WTC11 (cell line): ENCODE measurements at regions not wholly inside any gene's neighbourhood (a gene's known extent, or its start where the extent isn't known, plus 50 kb on each side); places are given as distances from the start of the nearest gene placed in this dataset.

Experiments
- ATAC-seq: fragments of 200-7000 bp; cut with Tn5 transposase; 2 replicates; pipeline ENCODE4 v1.10.0; 2021; ENCODE audit warnings: mild to moderate bottlenecking, moderate library complexity
- CTCF ChIA-PET: fragments of 300-600 bp; sonication (Branson Sonifier 250); formaldehyde crosslinking; loops from one replicate; lab custom pipeline; 2021; ENCODE audit warnings: antibody characterized with exemption; lab: Charles Lee
- POLR2A ChIA-PET: fragments of 350-600 bp; sonication (Branson Sonifier 250); formaldehyde crosslinking; loops from one replicate; lab custom pipeline; 2021; ENCODE audit warnings: antibody characterized with exemption; lab: Charles Lee
- DNase-seq: peaks from one replicate; pipeline ENCODE4 v3.0.0; 2021; ENCODE audit warnings: low spot score
- H3K27ac Mint-ChIP-seq: 2 replicates; pipeline ENCODE4 v1.8.0; 2021; ENCODE audit warnings: mixed read lengths
- H3K27me3 Mint-ChIP-seq: 2 replicates; pipeline ENCODE4 v1.8.0; 2021; ENCODE audit warnings: low read depth, mild to moderate bottlenecking, moderate library complexity, mixed read lengths
- H3K36me3 Mint-ChIP-seq: 2 replicates; pipeline ENCODE4 v1.8.0; 2021; ENCODE audit warnings: mixed read lengths
- H3K4me1 Mint-ChIP-seq: 2 replicates; pipeline ENCODE4 v1.8.0; 2022; ENCODE audit warnings: mixed read lengths
- H3K4me3 Mint-ChIP-seq: 2 replicates; pipeline ENCODE4 v1.8.0; 2021; ENCODE audit warnings: mild to moderate bottlenecking, moderate library complexity, mixed read lengths
- H3K9me3 Mint-ChIP-seq: 2 replicates; pipeline ENCODE4 v1.8.0; 2021; ENCODE audit warnings: mixed read lengths
- AR ChIP-seq: fragments of 250-450 bp; sonication (Bioruptor Pico); IDR thresholded peaks from 2 replicates; pipeline ENCODE4 v1.9.0; 2021; ENCODE audit warnings: mild to moderate bottlenecking
- CBFB ChIP-seq: sonication (generic); formaldehyde crosslinking; IDR thresholded peaks from 2 replicates; pipeline ENCODE4 v1.8.1; 2022; ENCODE audit warnings: mild to moderate bottlenecking, low read depth, missing genetic modification reagents
- ERG ChIP-seq: fragments of 250-450 bp; sonication (Bioruptor Pico); IDR thresholded peaks from 2 replicates; pipeline ENCODE4 v1.8.0; 2021; ENCODE audit warnings: mild to moderate bottlenecking
- HMGA2 ChIP-seq: fragments of 250-450 bp; sonication (Bioruptor Pico); IDR thresholded peaks from 2 replicates; pipeline ENCODE4 v1.4.0; 2021; ENCODE audit warnings: mild to moderate bottlenecking, moderate library complexity
- IRF2 ChIP-seq: sonication (generic); formaldehyde crosslinking; IDR thresholded peaks from 2 replicates; pipeline ENCODE4 v1.8.0; 2022; ENCODE audit warnings: low read depth, missing genetic modification reagents, borderline replicate concordance
- MYBL2 ChIP-seq: sonication (generic); formaldehyde crosslinking; IDR thresholded peaks from 2 replicates; pipeline ENCODE4 v1.8.1; 2023; ENCODE audit warnings: mild to moderate bottlenecking, moderate library complexity, missing genetic modification reagents
- NFATC4 ChIP-seq: fragments of 250-450 bp; sonication (Bioruptor Pico); IDR thresholded peaks from 2 replicates; pipeline ENCODE4 v1.9.0; 2021; ENCODE audit warnings: mild to moderate bottlenecking
- RELA ChIP-seq: sonication (generic); formaldehyde crosslinking; IDR thresholded peaks from 2 replicates; pipeline ENCODE4 v1.8.1; 2022; ENCODE audit warnings: missing genetic modification reagents, mild to moderate bottlenecking, borderline replicate concordance
- SMAD4 ChIP-seq: sonication (generic); formaldehyde crosslinking; IDR thresholded peaks from 2 replicates; pipeline ENCODE4 v1.8.0; 2022; ENCODE audit warnings: mild to moderate bottlenecking, missing genetic modification reagents
- STAT6 ChIP-seq: sonication (generic); formaldehyde crosslinking; conservative IDR thresholded peaks from 2 replicates; pipeline ENCODE4 v1.8.1; 2023; ENCODE audit warnings: mild to moderate bottlenecking, low read depth, missing genetic modification reagents, moderate library complexity
- TEAD4 ChIP-seq: sonication (generic); formaldehyde crosslinking; IDR thresholded peaks from 2 replicates; pipeline ENCODE4 v1.8.0; 2022; ENCODE audit warnings: mild to moderate bottlenecking, missing genetic modification reagents
- ZNF263 ChIP-seq: sonication (generic); formaldehyde crosslinking; IDR thresholded peaks from 2 replicates; pipeline ENCODE4 v1.8.1; 2022; ENCODE audit warnings: low read depth, mild to moderate bottlenecking, moderate library complexity, missing genetic modification reagents
- ZNF317 ChIP-seq: sonication (generic); formaldehyde crosslinking; IDR thresholded peaks from 2 replicates; pipeline ENCODE4 v1.8.1; 2023; ENCODE audit warnings: low read depth, mild to moderate bottlenecking, moderate library complexity, missing genetic modification reagents, borderline replicate concordance
- ZNF396 ChIP-seq: fragments of 250-450 bp; sonication (Bioruptor Pico); IDR thresholded peaks from 2 replicates; pipeline ENCODE4 v1.8.0; 2021; ENCODE audit warnings: mild to moderate bottlenecking, moderate library complexity, borderline replicate concordance
- ZNF512 ChIP-seq: sonication (generic); formaldehyde crosslinking; IDR thresholded peaks from 2 replicates; pipeline ENCODE4 v1.8.1; 2022; ENCODE audit warnings: missing genetic modification reagents, borderline replicate concordance
- ZNF671 ChIP-seq: fragments of 250-450 bp; sonication (Bioruptor Pico); IDR thresholded peaks from 2 replicates; pipeline ENCODE4 v1.8.0; 2021; ENCODE audit warnings: mild to moderate bottlenecking
- TF ChIP-seq, protein P1 (sequence below): fragments of 250-450 bp; sonication (Bioruptor Pico); conservative IDR thresholded peaks from 2 replicates; pipeline ENCODE4 v1.9.0; 2021; ENCODE audit warnings: mild to moderate bottlenecking
- TF ChIP-seq, protein P2 (sequence below): sonication (generic); formaldehyde crosslinking; IDR thresholded peaks from 2 replicates; pipeline ENCODE4 v1.8.0; 2023; ENCODE audit warnings: missing genetic modification reagents, mild to moderate bottlenecking, borderline replicate concordance
- TF ChIP-seq, protein P3 (sequence below): sonication (generic); formaldehyde crosslinking; IDR thresholded peaks from 2 replicates; pipeline ENCODE4 v1.8.1; 2022; ENCODE audit warnings: mild to moderate bottlenecking, moderate library complexity, missing genetic modification reagents
- TF ChIP-seq, protein P4 (sequence below): sonication (generic); formaldehyde crosslinking; IDR thresholded peaks from 2 replicates; pipeline ENCODE4 v1.8.1; 2022; ENCODE audit warnings: low read depth, mild to moderate bottlenecking, moderate library complexity, missing genetic modification reagents, borderline replicate concordance

- no peak overlapping the region for H3K27ac Mint-ChIP-seq
- H3K4me3 Mint-ChIP-seq: no peak overlapping the region
Observed at GRCh38 chr5:119811458-119811857, 182.1 kb downstream of the FAM170A start.

DNA sequence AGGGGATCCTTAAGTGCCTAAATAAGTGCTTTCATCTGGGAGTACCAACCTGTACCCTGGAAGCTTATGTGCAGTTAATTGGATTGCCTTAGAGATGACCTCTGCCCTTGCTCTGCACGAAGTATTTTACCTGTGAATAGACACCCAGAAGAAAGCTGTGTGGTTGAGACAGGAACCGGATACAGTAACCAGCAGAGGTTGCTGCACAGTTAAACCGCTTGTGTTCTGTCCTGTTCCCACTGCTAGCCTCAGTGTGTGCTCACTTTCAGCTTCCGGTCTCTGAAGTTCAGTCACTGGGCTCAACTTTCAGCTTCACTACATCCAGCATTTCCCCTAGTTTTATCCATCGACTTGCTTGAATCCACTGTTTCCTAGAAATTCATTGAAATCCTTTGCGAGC, 185.3 kb downstream of the FAM170A start:
- Mint-ChIP-seq H3K4me3 (no peak overlapping the region), H3K27me3 (no peaks in the 10 kb centered on the region), H3K9me3 (no peaks in the 10 kb centered on the region), H3K27ac (no peak overlapping the region), H3K36me3 (no peaks in the 10 kb centered on the region), H3K4me1 (peaks cover 11% of the 10 kb centered on the region)
- ChIA-PET POLR2A (interaction anchor here (0.7 kb wide), 1 partner anchor 394 kb away, joined by 3 read pairs; no protein-coding TSS in a partner anchor), CTCF (no interaction called here)
- ATAC-seq: peak; percentile 47; the same call in 1 of the 2 replicates
- DNase-seq: no peak
- no peak for TF ChIP-seq CBFB (CRISPR knock-in tag)
- TF ChIP-seq ZNF263 (CRISPR knock-in tag): no peak
- TF ChIP-seq STAT6 (CRISPR knock-in tag): no peak
- no peak for TF ChIP-seq AR (CRISPR knock-in tag)
- TF ChIP-seq, protein P1, sequence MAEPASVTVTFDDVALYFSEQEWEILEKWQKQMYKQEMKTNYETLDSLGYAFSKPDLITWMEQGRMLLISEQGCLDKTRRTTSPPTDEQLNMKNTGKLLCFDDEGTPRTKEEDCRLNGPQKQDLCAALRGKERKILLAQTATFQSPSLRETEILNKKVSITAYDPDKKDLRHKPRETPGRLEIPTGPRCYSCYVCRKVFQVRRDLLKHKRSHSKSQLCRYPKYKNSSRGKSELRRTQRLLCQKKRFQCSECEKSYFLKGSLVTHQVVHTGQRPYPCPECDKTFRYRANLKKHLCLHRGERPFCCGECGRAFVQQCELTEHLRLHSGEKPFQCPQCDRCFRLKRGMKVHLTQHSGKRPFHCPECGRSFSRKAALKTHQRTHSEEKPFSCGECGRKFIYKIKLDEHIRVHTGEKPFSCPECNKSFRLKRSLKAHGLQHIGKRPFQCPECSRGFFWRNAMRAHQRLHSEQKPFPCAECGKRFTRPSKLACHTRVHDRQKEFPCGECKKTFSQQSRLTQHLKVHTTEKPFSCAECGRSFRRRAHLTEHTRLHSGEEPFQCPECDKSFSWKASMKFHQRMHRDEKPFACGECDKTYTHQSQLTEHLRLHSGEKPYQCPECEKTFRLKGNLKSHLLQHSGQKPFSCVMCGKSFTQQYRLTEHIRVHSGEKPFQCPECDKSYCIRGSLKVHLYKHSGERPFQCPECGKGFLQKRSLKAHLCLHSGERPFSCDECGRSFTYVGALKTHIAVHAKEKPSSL: no peak
- no peak for TF ChIP-seq ERG (CRISPR knock-in tag)
- TF ChIP-seq, protein P2, sequence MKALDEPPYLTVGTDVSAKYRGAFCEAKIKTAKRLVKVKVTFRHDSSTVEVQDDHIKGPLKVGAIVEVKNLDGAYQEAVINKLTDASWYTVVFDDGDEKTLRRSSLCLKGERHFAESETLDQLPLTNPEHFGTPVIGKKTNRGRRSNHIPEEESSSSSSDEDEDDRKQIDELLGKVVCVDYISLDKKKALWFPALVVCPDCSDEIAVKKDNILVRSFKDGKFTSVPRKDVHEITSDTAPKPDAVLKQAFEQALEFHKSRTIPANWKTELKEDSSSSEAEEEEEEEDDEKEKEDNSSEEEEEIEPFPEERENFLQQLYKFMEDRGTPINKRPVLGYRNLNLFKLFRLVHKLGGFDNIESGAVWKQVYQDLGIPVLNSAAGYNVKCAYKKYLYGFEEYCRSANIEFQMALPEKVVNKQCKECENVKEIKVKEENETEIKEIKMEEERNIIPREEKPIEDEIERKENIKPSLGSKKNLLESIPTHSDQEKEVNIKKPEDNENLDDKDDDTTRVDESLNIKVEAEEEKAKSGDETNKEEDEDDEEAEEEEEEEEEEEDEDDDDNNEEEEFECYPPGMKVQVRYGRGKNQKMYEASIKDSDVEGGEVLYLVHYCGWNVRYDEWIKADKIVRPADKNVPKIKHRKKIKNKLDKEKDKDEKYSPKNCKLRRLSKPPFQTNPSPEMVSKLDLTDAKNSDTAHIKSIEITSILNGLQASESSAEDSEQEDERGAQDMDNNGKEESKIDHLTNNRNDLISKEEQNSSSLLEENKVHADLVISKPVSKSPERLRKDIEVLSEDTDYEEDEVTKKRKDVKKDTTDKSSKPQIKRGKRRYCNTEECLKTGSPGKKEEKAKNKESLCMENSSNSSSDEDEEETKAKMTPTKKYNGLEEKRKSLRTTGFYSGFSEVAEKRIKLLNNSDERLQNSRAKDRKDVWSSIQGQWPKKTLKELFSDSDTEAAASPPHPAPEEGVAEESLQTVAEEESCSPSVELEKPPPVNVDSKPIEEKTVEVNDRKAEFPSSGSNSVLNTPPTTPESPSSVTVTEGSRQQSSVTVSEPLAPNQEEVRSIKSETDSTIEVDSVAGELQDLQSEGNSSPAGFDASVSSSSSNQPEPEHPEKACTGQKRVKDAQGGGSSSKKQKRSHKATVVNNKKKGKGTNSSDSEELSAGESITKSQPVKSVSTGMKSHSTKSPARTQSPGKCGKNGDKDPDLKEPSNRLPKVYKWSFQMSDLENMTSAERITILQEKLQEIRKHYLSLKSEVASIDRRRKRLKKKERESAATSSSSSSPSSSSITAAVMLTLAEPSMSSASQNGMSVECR: no peak
- TF ChIP-seq ZNF671 (CRISPR knock-in tag): no peak
- no peak for TF ChIP-seq ZNF512 (CRISPR knock-in tag)
- no peak for TF ChIP-seq ZNF396 (CRISPR knock-in tag)
- TF ChIP-seq NFATC4 (CRISPR knock-in tag): no peak
- TF ChIP-seq, protein P3, sequence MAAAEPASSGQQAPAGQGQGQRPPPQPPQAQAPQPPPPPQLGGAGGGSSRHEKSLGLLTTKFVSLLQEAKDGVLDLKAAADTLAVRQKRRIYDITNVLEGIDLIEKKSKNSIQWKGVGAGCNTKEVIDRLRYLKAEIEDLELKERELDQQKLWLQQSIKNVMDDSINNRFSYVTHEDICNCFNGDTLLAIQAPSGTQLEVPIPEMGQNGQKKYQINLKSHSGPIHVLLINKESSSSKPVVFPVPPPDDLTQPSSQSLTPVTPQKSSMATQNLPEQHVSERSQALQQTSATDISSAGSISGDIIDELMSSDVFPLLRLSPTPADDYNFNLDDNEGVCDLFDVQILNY (CRISPR knock-in tag): no peak
- no peak for TF ChIP-seq ZNF317
- TF ChIP-seq RELA (CRISPR knock-in tag): no peak

More at GRCh38 chr5:119811458-119811857, 182.1 kb downstream of the FAM170A start:
- POLR2A ChIA-PET: no interaction called here
- Mint-ChIP-seq H3K36me3 (peaks cover 9% of the 10 kb centered on the region), H3K4me1 (peaks cover 11% of the 10 kb centered on the region), H3K9me3 (peaks cover 14% of the 10 kb centered on the region), H3K27me3 (no peaks in the 10 kb centered on the region)
- TF ChIP-seq TEAD4 (CRISPR knock-in tag) (no peak), SMAD4 (CRISPR knock-in tag) (no peak), HMGA2 (no peak), IRF2 (no peak), MYBL2 (CRISPR knock-in tag) (no peak)
- TF ChIP-seq, protein P4, sequence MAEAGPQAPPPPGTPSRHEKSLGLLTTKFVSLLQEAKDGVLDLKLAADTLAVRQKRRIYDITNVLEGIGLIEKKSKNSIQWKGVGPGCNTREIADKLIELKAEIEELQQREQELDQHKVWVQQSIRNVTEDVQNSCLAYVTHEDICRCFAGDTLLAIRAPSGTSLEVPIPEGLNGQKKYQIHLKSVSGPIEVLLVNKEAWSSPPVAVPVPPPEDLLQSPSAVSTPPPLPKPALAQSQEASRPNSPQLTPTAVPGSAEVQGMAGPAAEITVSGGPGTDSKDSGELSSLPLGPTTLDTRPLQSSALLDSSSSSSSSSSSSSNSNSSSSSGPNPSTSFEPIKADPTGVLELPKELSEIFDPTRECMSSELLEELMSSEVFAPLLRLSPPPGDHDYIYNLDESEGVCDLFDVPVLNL (CRISPR knock-in tag): no peak
- peak; percentile 71 for ATAC-seq
- CTCF ChIA-PET: no interaction called here
- no peak for DNase-seq
